UCSD-AML1 (cell line): ENCODE measurements at regions not wholly inside any gene's neighbourhood (a gene's known extent, or its start where the extent isn't known, plus 50 kb on each side); places are given as distances from the start of the nearest gene placed in this dataset.

Experiments used
- DNase-seq: peaks from one replicate; lab custom pipeline; 2025; ENCODE audit not compliant: unreplicated experiment; lab: John Stamatoyannopoulos, UW

DNA sequence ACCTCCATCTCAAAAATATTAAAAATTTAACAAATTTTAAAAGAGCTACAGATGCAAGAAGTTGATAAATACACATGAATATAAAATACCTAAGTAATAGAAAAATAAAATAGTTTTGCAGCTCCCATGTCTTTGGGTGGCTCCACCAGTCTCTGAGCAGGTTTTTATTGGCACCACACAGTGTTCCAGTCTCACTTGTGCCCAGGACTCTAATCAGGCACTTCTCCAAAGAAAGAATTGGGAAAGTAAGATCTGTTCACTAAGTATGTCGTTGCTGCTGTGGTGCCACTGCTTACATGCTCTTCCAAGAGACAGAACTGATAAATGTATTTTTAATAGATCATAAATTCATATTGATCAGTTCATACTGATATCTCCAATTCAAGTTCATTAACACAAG lies 92.5 kb upstream of the ABI3BP start:
- DNase-seq = no peak

DNA sequence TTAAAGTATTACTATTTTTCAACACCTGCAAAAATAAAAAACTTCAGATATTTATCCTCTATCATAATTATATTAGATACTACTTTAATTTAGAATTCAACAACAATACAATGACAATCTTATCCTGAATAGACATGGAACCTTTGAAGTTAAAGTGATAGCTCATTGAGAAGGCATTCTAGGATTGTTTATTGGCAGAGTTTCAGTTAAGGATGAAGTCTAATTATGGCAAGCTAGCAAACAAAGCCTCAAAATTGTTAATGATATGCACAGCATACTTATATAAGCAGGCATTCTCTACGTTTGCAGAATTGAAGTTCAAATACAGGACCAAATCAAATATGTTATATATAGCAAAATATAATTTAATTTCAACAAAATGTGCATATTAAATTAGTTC lies 91.2 kb upstream of the ABI3BP start:
- no peak for DNase-seq

DNA sequence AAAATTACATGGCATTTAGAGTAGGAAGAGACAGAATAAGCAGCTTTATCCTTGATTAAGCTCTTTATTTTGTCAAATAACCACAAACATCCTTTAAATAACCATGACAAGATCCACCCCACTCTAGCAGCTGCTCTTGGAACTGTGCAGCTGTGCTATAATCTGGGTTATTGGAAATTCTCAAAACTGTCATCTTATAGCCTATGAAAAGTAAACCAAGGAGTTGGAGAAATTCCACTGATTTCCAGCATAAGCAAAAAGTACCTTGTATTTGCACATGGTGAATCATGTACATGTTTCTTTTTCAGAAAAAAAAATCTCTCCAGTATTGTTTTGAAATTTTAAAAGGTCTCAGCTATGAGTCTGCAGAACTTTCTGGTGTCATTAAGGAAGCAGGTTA lies 88.8 kb upstream of the ABI3BP start:
- DNase-seq = no peak

DNA sequence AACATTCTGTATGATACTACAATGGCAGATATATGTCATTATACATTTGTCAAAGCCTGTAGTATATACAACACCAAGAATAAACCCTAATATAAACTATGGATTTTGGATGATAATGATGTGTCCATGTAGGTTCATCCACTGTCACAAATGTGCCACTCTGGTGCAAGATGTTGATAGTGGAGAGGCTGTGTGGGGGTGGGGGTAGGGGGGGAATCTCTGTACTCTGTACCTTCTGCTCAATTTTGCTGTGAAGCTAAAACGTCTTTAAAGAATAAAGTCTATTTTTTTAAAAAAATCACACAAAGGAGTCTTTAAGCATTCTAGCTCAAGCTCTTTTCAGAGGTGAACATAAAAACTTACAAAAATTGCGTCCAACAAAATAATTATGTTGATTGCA lies 88.2 kb upstream of the ABI3BP start:
- no peak for DNase-seq

DNA sequence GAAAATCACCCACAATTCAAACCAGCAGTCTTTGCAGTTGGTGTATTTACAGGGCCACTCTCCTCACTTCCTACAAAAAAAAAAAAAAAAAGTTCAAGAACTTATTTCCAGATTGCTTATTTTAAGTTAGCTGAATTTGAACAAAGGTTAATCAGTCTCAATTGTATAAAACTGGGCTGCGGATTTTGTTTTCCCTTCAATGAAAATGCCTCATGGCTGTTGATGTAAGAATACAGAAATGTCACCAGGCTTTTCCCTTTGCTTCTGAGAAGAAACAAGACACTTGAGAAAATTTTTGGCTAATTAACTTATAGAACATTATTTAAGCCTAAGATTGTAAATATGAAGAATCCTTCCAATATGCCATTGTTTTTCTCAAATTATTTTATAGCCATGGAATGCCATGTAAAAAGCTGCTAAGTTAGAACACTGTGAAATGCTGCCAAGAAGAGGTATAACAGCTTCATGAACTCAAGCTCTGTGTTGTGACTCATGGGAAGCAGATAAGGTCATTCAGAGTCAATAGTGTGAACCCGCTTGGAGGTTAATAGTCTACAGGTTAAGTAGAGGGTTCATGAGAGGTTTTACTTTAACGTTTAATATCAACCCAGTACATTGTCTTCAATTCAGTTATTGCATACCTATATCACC lies 84.3 kb upstream of the ABI3BP start:
- no peak for DNase-seq

DNA sequence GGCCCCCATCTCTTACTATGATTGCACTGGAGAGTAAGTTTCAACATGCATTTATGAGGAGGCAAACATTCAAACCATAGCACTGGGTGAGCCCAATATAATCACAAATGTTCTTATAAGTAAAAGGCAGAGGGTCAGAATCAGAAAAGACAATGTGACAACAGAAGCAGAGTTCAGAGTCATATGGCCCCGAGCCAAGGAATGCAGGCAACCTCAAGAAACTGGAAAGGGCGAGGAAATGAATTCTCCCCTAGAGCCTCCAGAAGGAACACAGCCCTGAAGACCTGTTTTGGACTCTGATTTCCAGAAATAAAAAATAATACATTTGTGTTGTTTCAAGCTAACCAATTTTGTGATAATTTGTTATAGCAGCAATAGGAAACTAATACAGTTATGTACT lies 81.3 kb upstream of the ABI3BP start:
- DNase-seq = no peak

DNA sequence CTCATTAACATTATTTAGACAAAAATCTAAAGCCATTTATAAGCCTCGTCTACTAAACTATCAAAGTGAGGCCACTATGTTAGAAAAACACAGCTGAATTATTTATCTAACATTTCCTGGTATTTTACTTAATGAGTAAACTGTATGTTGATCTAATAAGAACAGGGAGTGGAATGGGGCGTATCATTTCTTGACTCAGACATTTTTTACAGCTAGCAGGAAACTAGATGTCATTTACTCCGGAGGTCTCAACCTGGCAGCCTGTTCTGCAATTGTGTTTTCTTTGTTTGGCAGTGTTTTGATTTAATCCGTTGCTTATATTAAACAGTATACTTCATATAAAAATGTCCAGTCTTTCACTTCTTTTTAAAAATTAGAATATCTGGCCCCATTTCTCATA lies 79.1 kb upstream of the ABI3BP start:
- no peak for DNase-seq

DNA sequence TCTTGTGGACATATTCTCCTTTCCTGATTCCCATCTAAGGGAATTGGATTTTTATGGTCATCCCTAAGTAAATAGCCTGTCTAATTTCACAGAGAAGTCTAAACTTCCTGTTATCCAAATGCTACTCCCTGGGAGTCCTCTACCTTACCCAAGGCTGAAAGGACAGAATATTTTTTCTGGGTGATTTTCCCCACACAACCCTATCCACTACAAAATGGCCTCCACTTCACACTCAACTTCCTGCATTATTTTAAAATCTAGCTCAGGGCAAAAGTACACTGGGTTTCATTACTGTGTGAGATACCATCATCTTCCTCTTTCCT lies 77.5 kb upstream of the ABI3BP start:
- no peak for DNase-seq

DNA sequence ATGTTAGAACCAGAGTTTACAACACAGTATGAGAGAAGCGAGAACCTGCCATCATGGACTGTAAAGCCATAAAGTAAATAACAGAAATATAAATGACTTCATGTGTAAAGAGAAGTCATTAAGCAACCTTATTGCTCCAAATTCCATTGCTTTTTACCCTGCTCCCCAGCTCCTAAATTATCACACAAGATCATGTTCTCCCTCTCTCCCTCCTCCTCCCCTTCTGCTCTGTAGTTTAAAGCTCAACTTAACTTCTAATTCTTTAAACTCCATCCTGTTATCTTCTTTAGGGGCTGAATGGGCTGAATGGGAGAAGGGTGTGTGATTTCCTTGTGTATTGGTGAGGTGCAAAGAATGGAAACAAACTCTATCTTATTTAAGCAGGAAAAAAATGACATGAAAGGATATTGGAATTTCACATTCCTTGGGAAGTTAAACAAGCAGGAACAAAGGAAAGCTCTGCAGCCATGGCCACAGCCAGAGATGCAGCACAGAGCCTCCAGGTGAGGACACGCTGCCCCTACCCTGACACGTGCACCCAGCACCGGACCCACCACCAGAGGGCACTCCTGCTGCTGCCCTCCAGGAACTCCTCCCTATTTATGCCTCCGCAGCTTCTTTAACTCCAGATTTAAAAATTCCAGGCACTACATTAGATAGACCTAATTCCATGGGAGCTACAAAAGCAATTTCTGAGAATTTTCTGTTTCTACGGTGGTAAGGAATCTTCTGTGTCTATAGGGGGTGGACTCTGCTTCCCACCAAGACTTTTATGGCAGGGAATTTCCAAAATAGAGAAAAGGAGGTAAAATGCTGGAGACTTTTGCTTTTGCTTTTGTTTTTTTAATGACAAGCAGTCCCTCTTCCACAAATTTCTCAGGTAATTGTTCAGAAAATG lies 76.9 kb upstream of the ABI3BP start:
- peak; percentile 62 for DNase-seq

DNA sequence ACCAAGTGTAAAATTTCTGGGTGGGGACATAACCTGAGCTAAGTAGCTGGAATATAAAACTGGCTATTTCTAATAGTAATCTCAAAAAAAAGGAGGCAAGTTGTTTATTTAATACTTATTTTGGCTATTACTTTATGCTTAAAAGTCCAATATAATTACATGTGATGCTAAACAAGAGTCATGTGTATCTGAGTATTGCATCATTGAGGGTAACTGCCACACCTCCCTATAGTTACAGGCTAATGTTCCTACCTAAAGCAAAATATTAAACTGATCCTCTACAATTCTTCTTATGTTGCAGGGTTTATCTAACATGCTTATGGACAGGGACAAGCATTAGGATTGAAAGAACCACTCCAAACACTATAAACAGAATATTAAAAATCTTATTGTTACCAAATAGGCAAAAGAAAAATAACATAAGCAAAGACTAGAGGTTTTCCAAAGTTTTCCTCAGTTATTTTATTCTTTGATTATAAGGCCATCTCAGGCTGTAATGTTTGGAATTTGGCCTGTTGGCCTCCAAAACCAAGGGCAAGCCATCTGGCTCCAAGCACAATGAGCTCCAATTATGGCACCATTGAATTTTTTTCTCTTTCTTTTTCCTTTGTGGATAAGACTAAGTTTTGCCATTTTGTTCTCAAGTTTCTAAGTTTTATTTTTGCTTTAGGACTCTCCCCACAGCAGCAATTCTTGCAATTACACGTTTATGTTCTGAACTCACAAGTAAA lies 75.8 kb upstream of the ABI3BP start:
- DNase-seq = no peak

DNA sequence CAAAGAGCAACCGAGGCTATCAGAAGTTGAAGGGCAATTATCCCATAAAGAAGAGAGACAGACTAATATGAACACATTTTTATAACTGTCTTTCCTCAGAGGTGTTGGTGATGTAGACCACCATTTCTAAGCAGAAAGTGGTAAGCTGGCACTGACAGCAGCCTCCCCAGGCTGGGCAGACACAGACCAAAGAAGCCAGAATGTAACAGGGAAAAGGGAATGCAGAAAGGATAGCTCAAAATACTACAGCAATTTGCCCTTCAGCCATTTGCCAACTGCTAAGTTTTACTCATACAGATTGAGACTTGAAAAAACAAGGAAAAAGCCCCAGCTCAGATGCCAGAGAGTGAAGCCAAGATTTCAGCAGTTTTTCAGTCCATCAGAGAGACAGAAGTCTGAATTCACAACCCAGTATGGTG lies 73.5 kb upstream of the ABI3BP start:
- DNase-seq = no peak

DNA sequence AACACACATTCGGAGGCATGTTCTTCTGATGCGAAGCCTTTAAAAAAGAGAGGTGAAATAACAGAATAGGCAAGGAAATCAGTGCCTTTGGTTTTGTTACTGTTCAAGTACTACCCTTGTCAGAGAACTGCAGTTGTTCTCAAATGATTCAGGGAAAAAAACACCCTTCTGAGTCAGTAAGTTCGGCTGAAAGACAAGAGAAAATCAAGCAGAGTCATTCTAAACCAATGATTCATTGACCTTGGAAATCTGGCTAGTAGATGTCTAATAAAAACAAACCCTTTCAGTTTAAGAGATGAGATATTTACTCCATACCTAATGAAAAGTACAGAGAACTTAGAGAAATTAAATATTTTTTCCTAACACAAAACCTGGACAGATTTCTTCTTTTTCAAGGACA lies 72.7 kb upstream of the ABI3BP start:
- no peak for DNase-seq

DNA sequence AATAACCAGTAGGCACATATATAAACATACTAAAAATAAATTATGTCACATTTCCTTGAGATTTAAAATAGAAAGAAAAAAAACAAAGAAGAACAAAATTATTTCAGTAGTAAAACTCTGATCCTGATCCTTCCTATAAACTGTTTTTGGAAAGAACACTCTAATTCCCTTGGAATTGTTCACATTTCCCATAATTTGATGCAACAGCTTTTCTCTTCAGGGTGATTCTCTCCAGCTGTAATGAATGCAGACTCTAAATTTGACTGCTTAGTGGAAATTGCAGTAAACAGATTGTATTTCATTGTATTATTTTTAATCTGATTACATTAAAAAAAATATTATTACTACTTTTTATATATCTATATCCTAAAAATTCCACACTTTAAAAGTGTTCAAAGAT lies 70.2 kb upstream of the ABI3BP start:
- no peak for DNase-seq

DNA sequence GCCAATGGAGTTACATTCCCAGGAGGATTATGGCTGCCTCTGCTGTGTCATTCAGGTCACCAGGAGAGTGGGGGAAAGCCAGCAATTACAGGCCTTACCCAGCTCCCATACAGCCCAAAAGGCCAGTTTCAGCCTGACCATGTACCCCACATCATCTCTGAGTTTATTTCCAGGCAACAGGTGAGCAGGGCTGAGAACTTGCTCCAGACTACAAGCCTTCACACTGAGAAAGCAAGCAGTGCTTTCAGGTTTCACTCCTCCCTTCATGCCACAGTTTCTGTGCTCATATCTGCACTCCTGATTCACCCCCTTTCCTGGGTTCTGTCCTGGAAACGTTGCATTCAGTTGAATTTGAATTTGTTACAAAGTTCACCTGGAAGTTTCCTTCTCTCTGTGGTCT lies 68.1 kb upstream of the ABI3BP start:
- no peak for DNase-seq

DNA sequence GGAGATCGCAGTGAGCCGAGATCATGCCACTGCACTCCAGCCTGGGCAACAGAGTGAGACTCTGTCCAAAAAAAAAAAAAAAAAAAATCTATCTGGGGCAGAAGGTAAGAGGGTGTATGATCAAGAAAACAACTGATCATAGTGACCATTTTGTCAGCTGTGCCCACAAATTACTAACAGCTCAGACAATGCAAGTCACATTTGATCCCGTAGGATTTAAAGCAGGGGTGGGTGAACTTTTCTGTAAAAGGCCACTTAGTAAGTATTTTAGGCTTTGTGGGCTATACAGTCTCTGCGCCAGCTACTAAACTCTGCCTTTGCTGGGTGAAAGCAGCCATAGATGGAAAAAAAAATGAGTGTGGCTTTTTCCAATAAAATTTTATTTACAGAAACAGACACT lies 57.6 kb upstream of the ABI3BP start:
- DNase-seq = no peak

DNA sequence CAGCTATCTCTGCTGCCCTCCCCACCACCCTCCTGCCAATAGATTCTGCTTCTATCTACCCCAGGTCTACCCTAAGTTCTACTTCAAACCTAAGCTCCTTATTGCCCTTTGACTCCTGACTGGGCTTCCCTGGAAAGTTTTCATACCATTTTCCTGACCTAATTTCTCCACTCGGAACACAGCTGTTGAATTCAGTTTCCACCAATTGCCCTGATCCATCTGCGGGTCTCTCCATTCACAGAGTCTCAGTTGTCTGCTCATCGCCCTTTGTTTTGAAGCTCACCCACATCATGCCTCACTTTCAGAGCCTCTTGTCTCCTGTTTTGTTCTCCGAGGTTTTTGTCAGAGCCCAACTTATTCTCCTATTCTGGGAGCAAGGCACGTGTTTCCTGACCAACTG lies 56.8 kb upstream of the ABI3BP start:
- DNase-seq = no peak

DNA sequence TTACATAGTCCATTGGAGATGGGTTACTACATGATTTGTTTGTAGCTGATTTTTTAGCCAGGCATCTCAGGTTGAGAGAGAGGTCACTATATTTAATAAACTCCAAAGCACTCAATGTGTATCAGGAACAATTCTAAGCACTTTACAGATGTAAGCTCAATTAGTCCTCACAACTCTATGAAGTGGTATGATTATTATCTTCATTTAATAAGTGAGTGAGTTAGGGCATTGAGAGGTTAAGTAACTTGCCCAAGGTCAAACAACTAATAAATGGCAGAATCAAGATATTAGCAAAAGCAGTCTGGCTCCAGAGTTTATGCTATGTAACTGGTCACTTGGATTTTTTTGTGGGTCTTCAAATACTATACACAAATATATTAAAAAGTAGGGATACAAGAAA lies 56.3 kb upstream of the ABI3BP start:
- no peak for DNase-seq

DNA sequence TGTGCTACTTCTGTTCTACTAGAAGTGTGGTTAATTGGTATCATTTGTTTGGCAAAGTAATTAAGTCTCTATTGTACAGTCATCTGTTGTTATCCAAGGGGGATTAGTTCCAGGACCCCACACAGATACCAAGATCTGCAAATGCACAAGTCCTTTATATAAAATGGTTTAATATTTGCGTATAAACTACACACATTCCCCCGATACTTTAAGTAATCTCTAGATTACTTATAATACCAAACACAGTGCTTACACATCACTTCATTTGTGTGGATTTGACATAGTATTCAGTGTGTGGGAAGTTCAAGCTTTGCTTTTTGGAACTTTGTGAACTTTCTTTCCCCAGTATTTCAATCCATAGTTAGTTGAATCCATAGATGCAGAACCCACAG lies 50.5 kb upstream of the ABI3BP start:
- DNase-seq = no peak

DNA sequence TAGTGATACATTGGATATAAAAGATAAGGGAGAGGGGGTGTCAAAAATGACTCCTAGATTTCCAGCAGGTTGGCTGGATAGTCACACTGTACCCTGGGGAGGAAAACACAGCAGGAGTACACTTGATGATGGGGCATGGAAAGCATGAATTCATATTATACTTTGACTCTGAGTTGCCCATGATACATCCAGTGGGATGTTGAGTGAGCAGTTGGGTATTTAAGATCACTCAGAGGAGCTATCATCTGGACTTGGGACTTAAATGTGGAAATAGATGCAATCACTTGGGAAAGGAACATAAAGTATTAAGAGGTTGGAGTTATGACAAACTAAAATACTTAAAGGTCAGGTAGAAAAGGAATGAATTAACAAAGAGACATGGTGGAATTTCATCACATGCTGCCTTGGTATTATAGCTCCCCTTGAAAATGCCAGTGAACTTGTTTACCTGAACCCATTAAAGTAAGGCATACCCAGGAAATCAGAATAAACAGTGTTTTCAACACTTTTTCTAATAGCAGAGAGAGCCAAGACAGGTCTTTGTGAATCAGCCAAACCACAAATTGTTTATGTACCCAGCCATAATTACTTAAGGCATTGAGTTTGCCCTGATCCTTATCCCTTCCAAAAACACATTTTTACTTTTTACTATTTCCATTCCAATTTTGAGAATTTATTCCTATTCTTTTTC lies 49.9 kb upstream of the ABI3BP start:
- no peak for DNase-seq
